T-helper 2 cell treated with Interferon-gamma antibody and Interleukin-4, amounts not matched to agents 100 ng/mL and 5 ng/mL, for 36 hours (primary cell): ENCODE measurements at regions not wholly inside any gene's neighbourhood (a gene's known extent, or its start where the extent isn't known, plus 50 kb on each side); places are given as distances from the start of the nearest gene placed in this dataset.

Experiments used
- intact Hi-C: fragments of 100-400 bp; cut with micrococcal nuclease; formaldehyde crosslinking; loops from one replicate; pipeline ENCODE4 v1.15.1; 2023

DNA sequence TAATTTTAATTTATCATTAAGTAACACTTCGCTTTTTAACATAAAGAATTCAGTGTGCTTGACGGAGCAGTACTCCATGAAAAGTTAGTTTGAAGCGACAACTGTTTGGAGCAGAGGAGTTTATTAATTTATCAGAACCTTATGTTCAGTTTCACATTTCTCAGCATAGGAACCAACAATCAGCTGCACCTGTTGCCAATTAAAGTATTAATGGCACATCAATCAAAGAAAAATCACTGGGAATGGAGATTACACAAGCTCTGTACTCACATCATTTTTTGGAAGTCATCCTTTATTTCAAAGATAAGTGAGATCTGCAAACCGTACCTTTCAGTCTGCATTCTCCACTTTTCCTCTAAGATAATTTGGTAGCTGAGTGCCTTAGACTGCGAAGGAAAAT is 344.6 kb downstream of the LMO4 start:
- intact Hi-C loops = no loop called here

DNA sequence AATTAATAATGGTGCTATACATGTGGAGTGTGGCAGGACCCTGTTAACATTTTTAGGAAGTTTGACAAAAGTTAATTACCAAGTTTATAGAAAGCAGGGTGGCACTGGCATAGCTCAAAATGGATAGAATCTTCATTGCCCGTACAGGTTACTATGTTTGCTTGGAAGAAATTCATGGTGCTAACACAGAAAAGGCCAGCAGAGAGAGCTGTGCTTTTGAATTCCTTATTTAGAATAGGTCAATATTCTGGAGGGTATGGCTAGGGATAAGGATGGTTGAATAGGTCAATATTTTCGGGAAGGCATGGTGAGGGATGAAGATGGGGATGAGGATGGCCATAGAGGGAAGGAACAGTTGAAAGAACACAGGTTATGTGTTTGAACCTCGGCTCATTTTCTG is 345.1 kb downstream of the LMO4 start:
- intact Hi-C loops = no loop called here

DNA sequence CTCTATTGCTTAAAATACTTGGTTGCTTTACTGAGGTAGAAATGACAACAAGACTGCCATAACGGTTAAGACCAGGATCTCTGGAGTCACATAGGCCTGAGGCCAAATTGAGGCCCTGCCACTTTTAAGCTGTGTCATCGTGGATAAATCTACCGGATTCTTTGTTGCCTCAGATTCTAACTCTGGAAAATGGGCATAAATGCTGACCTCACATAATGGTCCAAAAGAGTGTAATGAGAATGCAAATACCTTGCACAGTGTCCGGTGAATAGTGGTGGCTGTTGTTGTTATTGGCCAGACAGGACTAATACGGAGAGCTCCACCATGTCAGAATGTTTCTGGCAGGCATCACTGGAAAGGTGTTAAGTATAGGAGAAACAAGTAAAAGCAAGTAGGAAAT is 346.1 kb downstream of the LMO4 start:
- intact Hi-C loops = no loop called here

DNA sequence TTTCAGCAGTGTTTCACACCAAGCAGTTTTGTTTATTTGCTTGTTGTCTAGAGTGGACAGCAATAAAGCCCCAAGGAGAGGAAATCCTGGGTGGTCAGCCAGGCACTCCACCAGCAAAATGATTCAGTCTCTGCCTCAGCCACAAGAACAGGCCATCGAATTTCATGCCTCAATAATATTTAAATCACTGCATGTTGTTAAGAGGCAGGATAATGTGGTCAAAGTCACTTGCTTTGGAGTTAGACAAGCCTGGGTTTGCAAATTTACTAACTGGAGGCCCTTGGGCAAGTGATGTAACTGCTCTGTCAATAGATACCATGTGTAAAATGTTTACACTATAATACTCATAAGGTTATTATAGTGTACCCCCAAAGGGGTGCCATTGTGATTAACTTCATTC is 349.6 kb downstream of the LMO4 start:
- intact Hi-C loops = no loop called here

DNA sequence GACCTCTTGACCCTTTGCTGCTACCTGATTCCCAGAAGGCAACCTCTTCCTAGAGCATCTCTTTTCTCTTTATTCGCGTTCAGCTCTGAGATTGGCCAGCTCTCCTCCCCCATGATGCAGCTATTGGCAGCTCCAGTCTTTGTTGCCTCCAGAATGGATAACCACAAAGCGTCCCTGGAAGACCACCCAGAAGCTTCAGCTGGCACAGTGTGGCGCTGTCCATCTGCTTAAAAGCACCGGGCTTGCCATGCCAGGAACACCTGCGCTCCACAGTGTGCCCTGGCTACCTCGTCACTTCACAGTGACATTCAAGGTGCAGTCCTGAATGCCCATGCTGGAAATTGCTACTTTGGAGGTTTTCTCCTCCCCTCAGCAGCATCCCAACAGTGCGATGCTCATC is 353.9 kb downstream of the LMO4 start:
- intact Hi-C loops = loop anchor here (10.0 kb wide), 1 partner anchor 358 kb away; the partner anchor contains the start of gene LMO4

DNA sequence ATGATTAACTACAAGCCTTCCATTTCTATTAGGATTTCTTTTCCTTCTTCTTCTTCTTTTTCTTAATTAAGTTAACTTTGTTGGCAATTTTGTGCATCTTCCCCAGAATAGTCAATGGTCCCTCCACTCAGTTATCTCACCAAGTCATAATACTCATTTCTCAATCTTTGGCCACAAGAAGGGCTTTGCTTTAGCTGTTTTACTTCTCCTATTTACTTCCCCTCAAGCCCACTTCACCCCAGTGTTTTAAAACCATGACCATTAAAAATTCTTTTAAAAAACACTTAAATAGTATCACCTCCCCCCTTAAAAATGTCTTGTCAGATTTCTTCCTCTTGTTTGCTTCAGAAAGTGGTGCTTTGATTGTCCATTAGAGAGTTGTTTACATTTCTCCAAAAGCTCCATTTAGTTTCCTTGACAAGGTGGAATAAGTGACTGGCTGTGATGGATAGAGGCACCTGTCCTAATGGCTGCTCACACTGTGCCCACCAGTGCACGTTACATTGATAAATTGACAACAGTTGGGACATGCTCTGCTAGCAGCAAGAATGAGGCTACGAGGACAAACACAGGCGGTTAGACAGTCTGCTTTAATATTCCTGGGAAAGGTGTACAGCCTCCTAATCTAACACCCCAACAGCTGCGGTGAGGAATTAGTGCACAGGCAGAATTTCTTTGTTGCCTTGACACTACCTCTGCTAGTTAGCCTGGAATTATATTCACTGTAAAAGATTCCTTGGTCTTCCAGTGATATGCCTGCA is 354.7 kb downstream of the LMO4 start:
- intact Hi-C loops = loop anchor here (10.0 kb wide), 1 partner anchor 359 kb away; the partner anchor contains the start of gene LMO4

DNA sequence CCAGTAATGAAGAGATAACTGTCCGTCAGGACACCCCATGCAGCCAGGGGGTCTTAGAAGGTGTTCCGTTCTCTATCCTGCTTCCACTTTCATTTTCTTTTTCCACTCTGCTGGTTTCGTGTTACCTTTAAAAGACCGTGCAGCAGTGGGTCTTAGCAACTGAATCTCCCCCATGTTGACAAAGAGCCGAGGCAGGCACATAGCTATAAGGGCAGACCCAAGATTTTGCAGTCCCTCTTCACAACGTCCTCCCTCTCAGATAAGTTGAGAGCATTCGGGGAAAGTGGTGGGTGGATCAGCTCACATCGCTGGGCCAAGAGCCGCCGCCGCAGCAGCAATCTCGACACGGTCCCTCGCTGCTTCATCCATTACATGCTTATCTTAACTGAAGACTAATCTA is 355.5 kb downstream of the LMO4 start:
- intact Hi-C loops = loop anchor here (10.0 kb wide), 1 partner anchor 359 kb away; the partner anchor contains the start of gene LMO4

DNA sequence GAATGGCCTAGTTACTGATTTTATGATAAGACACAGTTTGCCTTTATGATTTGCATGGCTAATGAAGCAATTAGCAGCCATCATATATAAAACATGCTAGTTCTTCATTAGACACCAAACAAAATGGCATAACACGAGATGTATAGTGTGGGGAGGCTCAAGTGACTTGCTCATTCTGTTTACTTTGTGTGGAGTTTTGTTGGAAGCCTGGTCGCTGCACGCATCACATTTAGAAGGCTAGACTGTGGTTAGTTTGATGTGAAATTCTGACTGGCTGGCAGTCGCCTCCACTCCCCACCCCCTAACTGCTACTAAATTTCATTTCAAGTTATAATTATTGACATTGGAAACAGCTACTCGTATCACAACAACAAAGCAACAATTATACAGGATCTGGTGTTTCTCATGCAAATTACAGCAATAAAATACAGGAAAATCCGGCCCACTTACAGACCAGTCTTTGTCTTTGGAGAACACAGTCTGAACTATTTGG is 356.1 kb downstream of the LMO4 start:
- intact Hi-C loops = loop anchor here (10.0 kb wide), 1 partner anchor 360 kb away; the partner anchor contains the start of gene LMO4

DNA sequence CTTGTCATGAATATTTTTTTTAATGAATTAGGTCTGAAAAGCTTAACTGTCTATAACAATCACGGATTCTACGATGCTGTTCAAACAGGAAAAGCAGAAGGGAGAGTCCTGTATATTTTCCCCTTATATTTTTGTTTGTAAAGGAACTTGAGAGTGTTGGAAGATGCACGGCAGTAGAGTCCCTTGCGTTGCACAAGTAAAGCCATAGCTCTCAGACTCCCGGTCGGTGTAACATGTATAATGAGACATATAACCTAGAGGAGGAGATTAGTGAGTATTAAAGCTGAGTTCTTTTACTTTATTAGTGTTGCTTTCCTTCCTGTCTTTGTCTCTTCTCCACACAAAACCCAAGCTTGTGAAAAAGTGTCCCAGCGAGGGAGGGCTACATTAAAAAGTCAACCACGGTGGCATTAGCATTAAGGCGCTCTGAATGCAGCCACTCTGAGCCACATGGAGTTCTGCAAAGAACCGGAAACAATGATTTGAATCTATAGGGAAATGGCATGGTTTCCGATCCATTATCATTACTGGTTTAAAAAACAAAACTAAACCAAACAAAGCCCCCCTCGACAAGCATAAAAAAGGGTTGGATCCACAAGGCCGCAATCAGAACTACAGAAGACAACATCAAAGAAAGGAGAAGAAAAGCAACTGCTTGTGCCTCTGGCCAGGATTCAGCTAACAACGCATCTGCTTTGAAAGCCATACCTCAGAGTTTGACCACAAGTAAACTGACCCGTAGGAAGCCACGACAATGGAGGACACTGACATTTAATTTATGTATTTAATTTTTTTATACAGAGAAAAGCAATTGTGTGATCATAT is 356.8 kb downstream of the LMO4 start:
- intact Hi-C loops = loop anchor here (10.0 kb wide), 1 partner anchor 361 kb away; the partner anchor contains the start of gene LMO4

DNA sequence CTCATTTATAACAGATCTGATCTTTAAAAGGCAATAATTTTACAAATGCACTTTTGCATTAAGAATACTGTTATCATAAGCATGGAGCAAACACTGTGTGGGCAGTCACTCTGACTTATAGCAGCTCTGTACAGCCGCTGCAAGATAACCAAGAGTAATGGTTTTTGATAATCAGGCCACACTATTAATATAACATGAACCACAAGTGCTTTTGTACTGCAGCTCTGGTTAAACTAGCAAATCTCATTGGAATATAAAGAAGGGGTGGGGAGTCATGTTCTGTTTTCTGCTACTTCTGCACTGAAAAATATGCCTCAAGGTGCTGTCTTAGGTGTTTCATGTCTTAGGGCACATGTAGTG is 357.4 kb downstream of the LMO4 start:
- intact Hi-C loops = loop anchor here (10.0 kb wide), 1 partner anchor 361 kb away; the partner anchor contains the start of gene LMO4

DNA sequence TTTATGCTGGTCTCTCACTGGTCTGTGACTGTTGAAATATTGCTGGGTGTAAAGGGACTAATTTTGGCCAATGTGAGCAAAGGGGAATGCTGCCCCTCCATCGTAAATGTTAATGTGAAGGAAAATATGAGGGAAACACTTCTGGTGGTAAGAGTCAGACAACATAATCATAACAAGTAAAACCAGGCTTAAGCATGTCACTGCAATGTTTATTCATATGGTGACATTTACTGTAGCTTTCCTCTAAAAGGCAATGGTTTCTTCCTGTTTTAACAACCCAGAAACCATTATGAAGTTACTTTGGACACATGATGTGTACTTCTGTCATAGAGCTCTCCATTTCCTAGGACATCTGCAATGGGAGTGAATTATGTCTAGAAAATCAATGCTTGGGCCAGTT is 358.0 kb downstream of the LMO4 start:
- intact Hi-C loops = loop anchor here (10.0 kb wide), 1 partner anchor 362 kb away; the partner anchor contains the start of gene LMO4

DNA sequence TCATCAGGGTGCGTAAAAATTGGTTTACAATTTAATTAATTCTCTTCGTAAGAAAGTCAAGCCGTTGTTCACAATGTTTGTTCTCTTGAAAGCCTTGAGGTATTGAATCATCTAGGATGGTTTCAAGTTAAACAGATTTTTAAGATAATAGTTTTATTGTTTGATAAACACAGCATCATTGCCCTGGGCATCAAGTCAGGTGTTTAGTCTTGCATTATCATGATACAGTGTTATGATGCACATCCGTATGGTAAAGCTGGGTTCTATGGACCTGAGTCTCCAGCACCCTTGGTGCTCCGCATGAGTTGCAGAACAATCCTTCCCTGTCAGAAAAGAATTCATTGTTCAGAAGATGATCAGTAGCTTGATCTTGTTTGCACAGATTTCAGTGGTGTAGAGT is 359.5 kb downstream of the LMO4 start:
- intact Hi-C loops = loop anchor here (10.0 kb wide), 1 partner anchor 363 kb away; the partner anchor contains the start of gene LMO4

DNA sequence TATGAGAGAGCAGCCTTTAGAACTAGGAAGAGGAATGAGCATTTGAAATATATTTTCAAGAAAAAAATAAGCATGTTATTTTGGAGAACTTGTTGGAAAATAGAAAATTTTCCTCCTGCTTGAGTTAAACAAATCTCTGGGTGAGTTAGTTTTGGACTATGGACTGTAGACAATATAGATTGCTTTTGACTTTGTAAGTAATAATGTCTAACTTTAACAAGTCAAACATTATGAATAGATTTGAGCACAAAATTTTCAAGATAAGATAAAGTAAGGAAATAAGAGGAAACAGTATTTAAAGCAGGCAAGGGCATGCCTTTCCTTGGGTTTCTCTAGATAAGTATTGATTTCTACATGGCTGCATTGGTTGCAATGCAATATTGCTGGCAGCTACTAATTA is 360.8 kb downstream of the LMO4 start:
- intact Hi-C loops = loop anchor here (10.0 kb wide), 1 partner anchor 365 kb away; the partner anchor contains the start of gene LMO4

DNA sequence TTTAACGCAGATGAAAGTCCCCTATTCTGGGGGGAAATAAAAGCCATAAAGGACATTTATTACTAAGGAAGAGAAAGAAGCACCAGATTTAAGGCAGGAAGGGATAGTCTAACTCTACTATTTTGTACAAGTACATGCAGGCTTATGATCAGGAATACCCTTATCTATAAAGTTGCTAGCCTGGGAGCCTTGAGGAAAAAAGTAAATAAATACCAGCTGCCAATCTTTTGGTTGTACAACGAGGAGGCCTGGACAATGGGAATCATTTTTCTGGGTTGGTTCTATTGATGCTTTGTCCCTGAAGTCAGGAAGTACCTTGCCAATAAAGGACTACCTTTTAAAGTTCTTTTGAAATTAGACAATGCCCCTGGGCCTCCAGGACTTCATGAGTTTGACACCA is 367.8 kb downstream of the LMO4 start:
- intact Hi-C loops = no loop called here

DNA sequence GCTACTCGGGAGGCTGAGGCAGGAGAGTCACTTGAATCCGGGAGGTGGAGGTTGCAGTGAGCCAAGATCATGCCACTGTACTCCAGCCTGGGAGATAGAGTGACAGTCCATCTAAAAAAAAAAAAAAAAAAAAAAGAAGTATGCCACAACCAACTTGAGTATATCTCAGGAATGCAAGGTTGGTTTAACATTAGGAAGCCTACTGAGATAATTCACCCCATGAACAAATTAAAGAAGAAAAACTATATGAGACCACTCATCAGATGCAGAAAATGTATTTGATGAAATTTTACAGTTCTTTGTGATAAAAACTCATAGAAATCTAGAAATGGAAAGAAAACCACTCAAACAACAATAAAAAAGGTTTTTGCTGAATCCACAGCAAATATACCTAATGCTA is 373.8 kb downstream of the LMO4 start:
- intact Hi-C loops = no loop called here

DNA sequence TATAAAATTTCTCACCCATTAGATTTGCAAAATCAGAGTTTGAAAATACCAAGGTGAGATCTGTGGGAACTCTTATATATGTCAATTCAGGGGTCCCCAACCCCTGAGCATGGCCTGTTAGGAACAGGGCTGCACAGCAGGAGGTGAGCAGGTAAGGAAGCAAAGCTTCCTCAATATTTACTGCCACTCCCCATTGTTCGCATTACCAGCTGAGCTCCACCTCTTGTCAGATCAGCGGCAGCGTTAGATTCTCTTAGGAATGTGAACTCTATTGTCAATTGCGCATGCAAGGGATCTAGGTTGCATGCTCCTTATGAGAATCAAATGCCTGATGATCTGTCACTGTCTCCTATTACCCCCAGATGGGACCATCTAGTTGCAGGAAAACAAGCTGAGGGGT is 376.6 kb downstream of the LMO4 start:
- intact Hi-C loops = no loop called here

DNA sequence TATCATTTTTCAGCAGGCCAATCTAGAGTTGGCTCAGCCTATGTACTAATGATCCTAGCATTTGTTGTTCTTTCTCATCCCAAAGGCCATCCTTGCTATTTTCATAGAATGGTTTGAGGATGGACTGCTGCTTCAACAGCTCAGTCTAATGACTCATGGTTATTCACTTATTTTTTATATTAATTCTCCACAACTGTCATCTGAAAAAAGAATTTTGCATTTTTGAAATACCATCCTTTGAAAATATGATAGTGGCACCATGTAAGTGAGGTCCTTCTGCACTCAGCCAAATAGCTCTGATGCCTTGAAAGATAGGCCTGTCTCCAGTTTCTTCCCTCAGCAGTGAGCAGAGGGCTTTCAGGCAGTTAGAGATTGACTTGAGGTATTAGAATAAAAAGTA is 377.5 kb downstream of the LMO4 start:
- intact Hi-C loops = no loop called here

DNA sequence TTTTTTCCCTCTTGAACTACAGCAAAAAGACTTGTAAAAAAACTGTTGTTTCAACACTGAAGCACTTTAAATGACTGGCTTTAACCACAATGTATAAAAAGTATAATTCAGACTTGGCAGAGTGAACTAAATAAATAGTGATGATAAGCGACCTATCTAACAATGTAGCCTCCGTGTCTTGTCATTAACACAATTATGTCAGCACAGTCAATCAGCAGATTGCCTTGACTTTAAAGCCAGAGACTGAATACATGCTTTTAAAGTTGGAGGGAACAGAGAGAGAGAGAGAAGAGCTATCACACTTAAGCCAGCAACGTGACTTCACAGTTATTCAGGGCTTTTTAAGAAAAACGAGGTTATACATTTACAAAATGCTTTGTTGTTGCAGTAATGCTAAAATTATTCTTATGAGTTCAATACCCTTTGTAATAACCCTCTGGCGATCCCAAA is 378.1 kb downstream of the LMO4 start:
- intact Hi-C loops = no loop called here

DNA sequence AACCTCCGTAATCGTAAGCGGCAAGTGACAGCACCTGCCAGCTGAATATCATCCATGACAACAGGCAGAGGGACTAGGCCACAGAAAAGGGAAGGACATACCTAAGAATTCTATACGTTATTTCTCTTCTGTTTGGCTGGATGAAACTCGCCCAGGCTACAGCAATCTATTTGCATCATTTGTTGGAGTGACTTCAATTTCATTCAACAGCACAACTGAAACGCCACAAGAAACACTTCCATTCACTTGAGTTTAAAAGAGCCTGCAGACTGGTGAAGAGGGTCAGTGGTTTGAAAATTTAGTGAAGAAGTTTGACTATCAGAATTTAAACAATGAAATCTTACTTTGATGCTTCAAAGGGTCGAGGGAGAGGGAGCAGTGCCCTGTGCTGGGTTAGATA is 378.7 kb downstream of the LMO4 start:
- intact Hi-C loops = no loop called here

DNA sequence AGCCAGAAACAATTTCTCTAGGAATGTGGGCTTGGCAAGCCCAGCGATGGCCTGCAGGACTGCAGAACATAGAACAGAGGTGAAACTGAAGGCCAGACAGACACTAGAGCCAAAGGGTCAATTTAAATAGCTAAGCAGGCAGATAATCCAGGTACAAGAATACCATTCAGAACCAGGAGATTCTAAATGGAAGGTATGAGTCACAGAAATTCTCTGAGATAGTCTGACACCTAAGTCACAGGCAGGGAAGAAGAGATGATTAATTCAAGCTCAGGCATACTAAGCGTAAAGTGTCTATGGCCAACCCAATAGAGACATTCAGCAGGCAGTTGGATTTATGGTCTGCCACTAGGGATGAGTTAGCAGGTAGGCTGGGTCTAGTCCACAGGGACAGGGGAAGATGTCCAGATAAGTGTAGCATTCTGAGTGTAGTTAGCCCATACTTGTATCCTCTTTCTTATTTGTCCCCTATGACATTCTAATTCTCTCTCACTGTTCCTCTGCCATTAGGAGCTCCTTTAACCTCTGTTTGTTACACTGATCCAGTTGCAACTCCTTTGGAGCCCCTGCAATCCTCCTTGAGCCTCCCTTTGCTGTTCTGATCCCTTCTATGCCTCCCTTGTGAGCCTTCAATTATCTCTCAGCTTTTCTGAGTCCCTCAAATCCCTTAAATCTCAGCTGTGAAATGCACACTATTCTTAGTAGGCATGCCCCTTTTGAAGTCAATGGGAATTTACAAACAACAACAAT is 383.8 kb downstream of the LMO4 start:
- intact Hi-C loops = no loop called here

DNA sequence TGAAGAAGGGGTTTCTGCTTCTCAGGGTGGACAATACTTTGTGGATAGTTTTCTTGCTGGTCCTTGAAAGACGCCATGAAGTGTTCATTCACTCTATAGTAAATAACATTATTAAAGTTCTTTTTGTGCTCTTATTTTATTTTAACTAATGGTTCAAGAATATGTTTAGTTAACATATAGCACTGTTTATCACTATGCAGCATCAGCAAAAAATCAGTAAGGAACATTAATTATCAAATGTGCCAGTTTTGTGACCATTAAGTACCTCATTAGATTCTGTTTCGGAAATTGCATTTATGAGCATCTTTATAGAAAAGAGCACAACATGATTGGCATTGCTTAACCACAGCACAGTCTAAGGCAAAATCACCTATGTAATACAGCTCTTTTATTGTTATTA is 385.6 kb downstream of the LMO4 start:
- intact Hi-C loops = no loop called here
